Ovary (tissue), 3 donors: ENCODE measurements at regions not wholly inside any gene's neighbourhood (a gene's known extent, or its start where the extent isn't known, plus 50 kb on each side); places are given as distances from the start of the nearest gene placed in this dataset.

Experiments used
- EP300 ChIP-seq: sonication (generic); formaldehyde crosslinking; IDR thresholded peaks from one replicate; pipeline ENCODE4 v1.6.1; 2017; ENCODE audit warnings: antibody characterized with exemption
- POLR2A ChIP-seq: fragments of 450-650 bp; IDR thresholded peaks from one replicate; pipeline ENCODE4 v1.6.1; 2017; ENCODE audit warnings: antibody characterized with exemption, mild to moderate bottlenecking, moderate library complexity
- TF ChIP-seq, protein P1 (sequence below), 3 donors: fragments of 450-650 bp in 2 of 3; fragments of 200-600 bp in 1 of 3; IDR thresholded peaks; one replicate each; pipeline versions ENCODE4 v1.5.1 to v1.8.0; 2016 to 2022; ENCODE audit warnings: antibody characterized with exemption in 3 of 3, mild to moderate bottlenecking in 1 of 3
- donor health status: DM: no; HTN: no; CAD: no.

DNA sequence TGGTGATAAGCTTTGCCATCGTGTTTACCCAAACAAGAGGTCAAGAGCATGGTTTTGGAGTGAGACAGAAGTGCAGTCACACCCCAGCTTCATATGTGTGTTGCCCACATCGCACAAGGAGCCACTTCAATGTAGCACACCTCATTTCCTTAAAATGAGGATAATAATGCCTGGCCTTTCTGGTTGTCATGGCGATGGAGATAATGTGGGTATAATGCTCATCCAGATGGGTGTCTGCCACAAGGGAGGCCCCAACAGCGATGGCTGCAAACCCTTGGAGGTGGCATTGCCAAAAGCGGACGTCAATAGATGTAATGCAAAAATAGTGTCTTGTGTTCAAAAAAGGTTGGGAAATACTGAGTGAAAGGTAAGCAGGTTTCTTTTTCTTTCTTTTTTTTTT is 83.1 kb upstream of the AJAP1 start:
- TF ChIP-seq, protein P1, sequence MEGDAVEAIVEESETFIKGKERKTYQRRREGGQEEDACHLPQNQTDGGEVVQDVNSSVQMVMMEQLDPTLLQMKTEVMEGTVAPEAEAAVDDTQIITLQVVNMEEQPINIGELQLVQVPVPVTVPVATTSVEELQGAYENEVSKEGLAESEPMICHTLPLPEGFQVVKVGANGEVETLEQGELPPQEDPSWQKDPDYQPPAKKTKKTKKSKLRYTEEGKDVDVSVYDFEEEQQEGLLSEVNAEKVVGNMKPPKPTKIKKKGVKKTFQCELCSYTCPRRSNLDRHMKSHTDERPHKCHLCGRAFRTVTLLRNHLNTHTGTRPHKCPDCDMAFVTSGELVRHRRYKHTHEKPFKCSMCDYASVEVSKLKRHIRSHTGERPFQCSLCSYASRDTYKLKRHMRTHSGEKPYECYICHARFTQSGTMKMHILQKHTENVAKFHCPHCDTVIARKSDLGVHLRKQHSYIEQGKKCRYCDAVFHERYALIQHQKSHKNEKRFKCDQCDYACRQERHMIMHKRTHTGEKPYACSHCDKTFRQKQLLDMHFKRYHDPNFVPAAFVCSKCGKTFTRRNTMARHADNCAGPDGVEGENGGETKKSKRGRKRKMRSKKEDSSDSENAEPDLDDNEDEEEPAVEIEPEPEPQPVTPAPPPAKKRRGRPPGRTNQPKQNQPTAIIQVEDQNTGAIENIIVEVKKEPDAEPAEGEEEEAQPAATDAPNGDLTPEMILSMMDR (IDR thresholded peaks at IDR 0.05), result no peak
- TF ChIP-seq EP300 (no peak), POLR2A (no peak)
